ENCODE measurements at regions not wholly inside any gene's neighbourhood (a gene's known extent, or its start where the extent isn't known, plus 50 kb on each side); places are given as distances from the start of the nearest gene placed in this dataset.

DNA sequence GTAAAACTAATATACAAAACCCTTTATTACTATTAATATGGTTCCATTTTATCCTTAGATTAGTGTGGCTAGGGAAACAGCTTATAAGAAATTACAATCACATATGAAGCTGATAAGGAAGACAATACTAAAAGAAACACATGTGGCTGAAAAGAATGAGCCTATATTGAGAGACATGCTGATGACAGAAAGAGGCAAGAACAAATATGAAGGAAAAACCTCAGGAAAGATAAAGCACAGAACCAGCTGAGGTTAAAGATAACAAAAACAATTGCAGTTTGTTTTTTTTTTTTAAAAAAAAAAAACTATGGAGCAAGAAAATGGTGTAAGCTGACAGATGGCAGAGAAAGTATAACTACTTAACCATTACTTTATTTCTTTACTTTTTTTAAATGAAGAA is 69.2 kb upstream of the OSBPL8 start:
- TF ChIP-seq, protein P1, sequence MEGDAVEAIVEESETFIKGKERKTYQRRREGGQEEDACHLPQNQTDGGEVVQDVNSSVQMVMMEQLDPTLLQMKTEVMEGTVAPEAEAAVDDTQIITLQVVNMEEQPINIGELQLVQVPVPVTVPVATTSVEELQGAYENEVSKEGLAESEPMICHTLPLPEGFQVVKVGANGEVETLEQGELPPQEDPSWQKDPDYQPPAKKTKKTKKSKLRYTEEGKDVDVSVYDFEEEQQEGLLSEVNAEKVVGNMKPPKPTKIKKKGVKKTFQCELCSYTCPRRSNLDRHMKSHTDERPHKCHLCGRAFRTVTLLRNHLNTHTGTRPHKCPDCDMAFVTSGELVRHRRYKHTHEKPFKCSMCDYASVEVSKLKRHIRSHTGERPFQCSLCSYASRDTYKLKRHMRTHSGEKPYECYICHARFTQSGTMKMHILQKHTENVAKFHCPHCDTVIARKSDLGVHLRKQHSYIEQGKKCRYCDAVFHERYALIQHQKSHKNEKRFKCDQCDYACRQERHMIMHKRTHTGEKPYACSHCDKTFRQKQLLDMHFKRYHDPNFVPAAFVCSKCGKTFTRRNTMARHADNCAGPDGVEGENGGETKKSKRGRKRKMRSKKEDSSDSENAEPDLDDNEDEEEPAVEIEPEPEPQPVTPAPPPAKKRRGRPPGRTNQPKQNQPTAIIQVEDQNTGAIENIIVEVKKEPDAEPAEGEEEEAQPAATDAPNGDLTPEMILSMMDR (IDR thresholded peaks at IDR 0.05): no peak
- no peak for TF ChIP-seq POLR2A (IDR thresholded peaks at IDR 0.05)
